ENCODE measurements at regions not wholly inside any gene's neighbourhood (a gene's known extent, or its start where the extent isn't known, plus 50 kb on each side); places are given as distances from the start of the nearest gene placed in this dataset.
"Not testable (repeated sequence)": the region's sequence is repeated elsewhere in the genome, so short reads cannot be mapped to it uniquely, and the experiment has no call there.

DNA sequence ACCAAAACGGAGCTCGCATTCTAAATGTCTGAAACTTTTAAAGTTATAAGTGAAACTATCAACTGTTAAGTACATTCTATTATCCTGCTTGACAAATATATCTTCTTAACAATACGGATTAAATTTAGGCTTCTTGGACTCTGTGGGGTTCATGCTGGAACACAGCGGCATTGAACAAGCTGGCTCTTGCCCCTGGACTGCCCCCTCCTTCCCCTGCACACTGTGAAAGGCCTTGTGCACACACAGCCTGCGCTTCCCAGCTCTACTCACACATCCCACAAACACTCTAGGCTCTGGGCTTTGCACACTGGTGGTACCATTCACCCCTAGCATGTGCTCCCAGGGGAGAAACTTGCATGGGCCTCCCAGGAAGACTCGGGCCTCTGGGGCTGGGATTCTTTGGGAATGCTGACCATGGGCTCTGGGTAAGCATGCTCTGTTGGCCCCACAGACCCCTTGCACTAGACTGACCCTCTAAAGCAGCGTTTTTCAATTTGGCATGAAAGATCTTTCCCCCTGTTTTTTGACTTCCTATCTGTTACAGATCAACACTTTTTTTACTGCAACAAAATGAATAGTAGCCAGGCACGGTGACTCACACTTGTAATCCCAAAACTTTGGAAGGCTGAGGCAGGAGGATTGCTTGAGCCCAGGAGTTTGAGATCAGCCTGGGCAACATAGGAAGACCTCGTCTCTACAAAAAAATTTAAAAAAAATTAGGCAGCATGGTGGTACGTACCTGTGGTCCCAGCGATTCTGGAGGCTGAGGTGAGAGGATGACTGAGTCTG, 96.2 kb upstream of the CPM start:
- DNase-seq = no peak

- DNase-seq = no peak
These were observed 97.3 kb upstream of the CPM start for GRCh38 chr12:69030321-69030720.

GRCh38 chr12:69036533-69036932, 103.6 kb upstream of the CPM start:
- no peak for DNase-seq

DNA sequence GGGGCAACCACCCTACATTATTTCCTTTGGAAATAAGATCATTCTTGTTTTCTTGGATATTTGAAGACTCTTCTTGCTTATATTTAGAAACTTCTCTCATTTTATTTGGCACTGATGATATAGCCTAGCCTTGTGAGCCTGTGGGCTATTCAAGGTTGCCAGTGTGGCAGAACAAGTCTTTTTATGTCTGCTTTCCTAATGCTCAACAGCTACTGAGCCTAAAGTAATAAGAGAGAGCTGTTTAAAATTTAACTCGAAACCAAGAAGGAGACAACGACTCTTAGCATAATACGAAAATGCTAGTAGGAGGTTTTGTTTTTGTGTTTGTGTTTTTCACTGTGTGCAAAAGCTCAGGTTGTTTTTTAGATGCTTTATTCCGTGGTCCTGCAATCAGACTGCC, 104.0 kb upstream of the CPM start:
- no peak for DNase-seq

DNA sequence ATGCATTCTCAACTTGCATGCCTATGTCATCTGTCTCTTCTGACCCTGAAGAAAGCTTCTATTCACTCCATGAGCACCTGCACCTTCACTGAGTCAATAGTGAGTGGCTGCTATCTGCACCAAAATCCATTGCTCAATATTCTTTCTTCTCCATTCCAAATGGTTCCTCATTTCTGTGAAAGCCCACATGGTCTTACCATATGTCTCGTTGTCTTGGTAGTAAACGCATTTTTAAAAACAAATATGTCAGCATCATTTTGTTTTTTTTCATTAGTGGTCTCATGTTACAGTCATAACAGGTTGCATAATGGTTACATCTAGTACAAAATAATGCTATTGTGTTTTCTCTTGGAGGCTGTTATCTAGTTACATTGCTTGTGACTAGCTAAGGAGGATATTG, 106.9 kb upstream of the CPM start:
- DNase-seq = no peak

DNA sequence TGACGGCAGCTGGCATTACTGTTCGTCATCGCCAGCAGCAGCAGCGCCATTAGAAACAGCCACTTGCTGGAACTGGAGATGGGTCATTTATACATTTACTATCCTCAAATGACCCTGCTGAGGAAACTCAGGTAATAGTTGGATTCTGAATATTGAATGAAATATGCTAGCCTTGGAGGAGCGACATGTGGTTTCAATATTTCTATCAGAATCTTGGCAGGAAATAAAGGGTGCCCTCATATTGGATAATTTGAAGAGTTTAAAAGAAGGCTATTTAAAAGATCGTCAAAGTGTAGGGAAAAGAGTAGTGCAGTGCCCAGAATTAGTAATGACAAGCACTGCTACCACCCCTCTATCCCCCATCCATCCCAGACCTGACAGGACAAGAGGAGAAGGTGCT, 109.6 kb upstream of the CPM start:
- no peak for DNase-seq

DNA sequence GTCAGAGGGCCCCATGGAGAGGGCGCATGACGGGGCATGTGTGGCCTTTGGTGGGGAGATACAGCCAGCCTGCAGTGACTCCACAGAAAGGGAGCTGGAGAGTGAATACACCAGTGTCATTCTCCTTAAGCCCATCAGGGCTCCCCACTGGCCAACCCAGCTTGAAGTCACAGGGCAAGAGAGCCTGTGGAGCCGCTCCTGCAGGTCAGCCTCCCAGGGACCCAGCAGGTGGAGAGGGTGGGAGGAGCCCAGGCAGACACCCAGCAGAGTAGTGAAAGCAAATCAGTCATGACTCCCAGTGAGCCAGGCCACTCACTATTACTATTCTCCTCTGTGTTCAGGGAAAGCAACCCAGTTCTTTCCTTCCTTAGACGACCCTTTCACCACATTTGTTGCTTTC, 110.0 kb upstream of the CPM start:
- DNase-seq = no peak

- DNase-seq = no peak
These were observed 111.9 kb upstream of the CPM start for GRCh38 chr12:69044887-69045286.

GRCh38 chr12:69045430-69045829, 112.5 kb upstream of the CPM start:
- no peak for DNase-seq

DNA sequence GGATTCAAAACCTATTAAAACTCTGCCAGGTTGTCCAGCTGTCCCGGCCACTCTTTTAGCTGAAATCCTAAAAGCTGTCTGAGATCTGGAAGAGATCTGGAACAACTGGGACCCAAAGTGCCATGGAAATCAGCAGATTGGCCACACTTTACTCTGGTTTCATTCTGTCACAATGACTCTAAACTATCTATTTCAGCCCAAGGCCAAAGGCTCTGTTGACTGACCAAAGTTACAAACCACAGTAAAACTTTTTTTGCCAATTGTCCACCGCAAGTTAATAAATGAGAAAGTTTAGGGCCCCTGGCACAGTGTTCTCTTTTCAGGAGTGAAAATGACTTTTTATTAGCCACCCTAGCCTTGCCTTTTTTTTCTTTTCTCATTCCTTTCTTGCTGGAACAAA, 113.4 kb upstream of the CPM start:
- no peak for DNase-seq

DNA sequence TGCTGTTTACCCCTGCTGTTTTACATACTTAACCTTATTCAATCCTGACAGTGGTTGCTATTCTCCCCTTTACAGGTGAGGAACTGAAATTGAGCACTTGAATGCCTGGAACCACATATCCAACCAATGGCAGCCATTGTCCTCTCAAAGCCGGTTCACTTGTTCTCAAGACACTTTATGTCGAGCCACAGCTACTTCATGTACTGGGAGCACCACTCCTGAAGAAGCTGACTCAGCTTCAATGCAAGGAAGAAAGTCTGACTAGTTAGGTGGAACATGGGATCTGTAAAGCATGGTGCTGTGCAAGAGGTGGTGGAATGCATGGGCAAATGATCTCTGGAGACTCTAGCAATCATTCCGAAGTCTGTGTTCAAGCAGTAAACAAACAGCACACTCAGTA, 113.9 kb upstream of the CPM start:
- no peak for DNase-seq

DNA sequence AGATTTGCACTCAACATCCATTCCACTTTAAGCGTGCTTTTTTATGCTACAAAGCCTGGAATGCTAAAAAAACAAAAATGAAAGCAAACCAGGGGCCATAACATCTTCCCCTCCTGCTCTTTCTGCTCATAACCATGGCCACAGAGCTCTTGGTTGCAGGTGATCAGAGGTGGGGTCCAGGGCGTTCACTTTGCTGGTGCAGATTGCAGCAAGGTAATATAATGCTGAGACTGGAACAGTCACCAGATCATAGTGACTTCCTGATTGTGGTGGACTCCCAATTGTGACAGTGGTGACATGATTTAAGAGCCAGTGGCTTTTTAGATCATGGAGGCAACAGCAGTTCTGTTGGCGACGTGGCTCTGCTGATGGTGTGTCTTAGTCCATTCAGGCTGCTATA, 115.0 kb upstream of the CPM start:
- DNase-seq = no peak

- not testable (repeated sequence) for DNase-seq
These were observed 116.9 kb upstream of the CPM start for GRCh38 chr12:69049855-69050254.

DNA sequence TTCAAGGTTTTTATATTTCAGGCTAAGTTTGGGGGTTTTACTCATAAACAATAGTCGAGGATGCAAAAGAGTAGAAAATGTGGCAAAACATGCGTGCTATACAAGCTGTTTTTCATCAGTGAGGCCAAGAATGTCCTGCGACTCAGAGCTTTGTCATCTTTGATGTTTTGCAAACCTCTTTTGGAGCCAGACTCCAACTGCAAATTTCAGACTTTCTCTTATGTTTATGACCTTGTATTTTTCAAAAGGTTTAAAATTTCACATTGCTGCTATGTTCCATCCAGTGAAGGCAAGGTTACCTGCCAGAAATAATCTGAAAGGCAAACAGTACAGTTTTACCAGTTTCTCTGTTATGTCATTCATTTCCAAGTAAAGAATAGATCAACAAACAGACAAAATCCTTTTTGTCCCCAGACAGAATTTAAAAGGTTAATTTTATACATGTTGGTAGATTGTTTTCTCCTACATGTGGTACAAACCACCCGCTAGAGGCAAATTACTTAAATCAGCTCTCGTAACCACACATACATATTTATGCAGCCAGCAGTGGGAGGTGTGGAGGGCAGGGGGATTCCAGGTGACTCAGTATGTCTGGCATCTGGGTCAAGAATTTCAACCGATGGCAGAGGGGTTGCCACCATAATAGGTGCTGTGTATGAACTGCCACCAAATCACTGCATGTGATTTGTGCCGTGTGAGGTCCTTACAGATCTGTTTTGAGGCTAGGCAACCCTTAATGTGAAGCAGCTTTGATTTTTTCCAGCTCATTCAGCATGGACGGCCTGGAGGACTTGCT, 119.8 kb upstream of the CPM start:
- DNase-seq = no peak

DNA sequence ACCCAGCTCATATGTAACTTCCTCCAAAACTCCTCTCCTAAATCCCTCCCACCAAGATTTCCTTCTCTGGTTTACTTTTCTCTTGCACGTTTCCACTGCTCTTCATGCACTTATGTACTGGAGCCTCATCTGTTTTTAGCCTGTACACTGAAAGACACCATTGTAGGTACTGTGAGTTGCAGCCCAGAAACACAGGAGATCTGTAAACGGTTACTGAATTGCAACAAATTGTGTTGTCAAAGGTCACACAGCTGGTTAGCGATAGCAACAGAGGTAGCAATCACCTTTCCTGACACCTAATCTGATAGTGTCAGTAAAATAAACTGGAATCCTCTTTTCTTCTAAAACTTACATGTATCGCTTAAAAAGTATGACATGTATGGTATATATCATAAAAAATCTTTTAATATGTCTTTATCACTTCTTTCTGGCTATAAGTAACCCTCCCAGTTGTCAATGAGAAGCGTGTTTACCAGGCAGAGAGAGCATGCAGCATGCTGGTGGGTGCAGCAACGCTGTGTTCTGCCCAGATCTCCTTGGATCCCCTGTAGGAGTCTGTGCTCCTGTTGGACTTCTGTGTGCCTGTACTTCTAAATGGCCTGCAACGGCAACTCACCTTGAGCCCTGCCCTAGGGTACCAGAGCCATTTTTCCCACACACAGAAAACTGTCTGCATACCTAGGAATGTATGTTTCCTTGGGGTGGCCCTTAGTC, 121.5 kb upstream of the CPM start:
- no peak for DNase-seq

- DNase-seq = no peak
These were observed 122.3 kb upstream of the CPM start for GRCh38 chr12:69055280-69055679.

DNA sequence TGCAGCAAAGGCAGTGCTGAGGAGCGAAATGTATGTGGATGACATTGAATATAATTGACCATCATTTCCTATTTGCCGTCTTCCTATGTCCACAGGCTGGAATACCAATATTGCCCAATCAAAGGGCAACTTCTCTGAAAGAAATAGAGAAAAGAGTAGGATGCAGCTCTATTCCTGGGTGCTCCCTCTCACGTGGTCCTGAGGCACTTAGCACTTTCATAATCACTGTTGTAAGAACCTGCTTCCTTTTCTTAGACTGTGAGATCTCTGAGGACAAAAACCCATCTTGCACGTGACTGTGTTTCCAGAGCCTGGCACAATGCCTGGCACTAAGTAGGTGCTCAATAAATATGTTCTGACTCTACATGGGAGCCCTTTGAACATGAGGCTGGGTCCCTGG, 122.7 kb upstream of the CPM start:
- DNase-seq = no peak

- DNase-seq = no peak
These were observed 124.0 kb upstream of the CPM start for GRCh38 chr12:69056743-69057515.

DNA sequence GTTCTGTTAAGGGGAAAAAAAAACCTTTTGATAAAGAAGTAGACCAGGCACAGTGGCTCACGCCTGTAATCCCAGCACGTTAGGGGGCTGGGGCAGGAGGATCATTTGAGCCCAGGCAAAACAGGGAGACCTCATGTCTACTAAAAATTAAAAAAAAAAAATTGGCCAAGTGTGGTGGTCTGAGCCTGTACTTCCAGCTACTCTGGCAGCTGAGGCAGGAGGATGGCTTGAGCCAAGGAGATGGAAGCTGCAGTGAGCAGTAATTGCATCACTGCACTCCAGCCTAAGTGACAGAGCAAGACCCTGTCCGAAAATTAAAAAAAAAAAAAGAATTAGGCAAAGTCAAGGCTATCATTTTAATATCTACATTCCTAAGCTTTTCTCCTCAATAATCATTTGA, 124.8 kb upstream of the CPM start:
- no peak for DNase-seq

DNA sequence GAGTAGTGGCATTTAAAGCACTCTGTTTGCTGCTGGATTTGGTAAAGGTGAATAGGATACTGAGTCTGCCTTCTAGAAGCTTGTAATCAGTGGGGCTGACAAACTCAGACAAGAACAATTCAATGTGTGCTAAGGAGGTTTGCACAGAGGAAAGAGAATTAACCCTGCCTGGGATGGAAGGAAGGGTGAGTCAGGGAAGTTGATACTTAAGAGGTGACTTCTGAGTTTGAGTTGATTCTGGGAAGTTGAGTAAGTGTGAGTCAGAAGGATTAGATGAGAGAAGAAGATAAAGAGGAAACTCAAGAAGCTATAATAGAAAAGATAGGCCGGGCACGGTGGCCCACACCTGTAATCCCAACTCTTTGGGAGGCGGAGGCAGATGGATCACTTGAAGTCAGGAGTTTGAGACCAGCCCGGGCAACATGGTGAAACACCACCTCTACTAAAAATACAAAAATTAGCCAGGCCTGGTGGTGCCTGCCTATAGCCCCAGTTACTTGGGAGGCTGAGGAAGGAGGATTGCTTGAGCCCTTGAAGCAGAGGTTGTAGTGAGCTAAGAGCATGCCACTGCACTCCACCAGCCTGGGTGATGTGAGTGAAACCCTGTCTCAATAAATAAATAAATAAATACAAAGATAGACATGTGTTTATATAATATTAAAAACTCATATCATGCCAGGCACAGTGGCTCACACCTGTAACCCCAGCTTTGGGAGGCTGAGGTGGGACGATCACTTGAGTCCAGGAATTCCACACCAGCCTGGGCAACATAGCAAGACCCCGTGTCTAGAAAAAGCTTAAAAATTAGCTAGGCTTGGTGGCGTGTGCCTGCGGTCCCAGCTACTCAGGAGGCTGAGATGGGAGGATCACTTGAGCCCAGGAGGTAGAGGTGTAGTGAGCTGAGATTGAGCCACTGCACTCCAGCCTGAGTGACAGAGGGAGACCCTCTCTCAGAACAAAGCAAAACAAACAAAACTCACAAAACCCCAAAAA, 126.8 kb upstream of the CPM start:
- no peak for DNase-seq

DNA sequence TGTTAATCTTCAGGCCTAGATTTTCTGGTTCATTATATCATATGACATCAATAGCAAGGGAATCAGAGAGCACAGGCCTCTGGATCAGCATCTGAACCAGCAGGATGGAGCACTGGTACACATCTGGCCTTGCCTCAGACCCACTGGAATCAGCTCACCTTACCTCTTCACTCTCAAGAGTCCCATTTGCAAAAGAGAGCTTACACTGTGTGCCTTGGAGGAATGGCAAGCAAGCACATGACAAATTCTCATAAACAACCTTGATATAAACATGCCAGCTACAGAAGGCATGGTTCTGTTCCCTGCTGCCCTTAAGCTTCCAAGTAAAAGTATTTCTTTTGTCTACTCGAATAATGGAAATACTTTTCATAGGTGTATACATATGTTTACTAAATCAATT, 128.6 kb upstream of the CPM start:
- DNase-seq = no peak

All from renal pelvis (tissue), 1 donor.